Suprapubic skin (tissue), 4 donors: ENCODE measurements at regions not wholly inside any gene's neighbourhood (a gene's known extent, or its start where the extent isn't known, plus 50 kb on each side); places are given as distances from the start of the nearest gene placed in this dataset.

Experiments
- DNase-seq, 2 donors: peaks; one replicate each; pipeline ENCODE4 v3.0.0-alpha.2; 2019; ENCODE audit warnings: low spot score in 2 of 2
- H3K27ac ChIP-seq: fragments of 200-600 bp; sonication (generic); one replicate; pipeline ENCODE4 v1.5.1; 2019
- H3K27me3 ChIP-seq: fragments of 200-600 bp; sonication (generic); one replicate; pipeline ENCODE4 v1.5.1; 2019
- H3K36me3 ChIP-seq: fragments of 200-600 bp; sonication (generic); one replicate; pipeline ENCODE4 v1.5.1; 2019
- H3K4me1 ChIP-seq: fragments of 200-600 bp; sonication (generic); one replicate; pipeline ENCODE4 v1.5.1; 2019
- H3K4me3 ChIP-seq: fragments of 200-600 bp; sonication (generic); one replicate; pipeline ENCODE4 v1.5.1; 2019; ENCODE audit warnings: mild to moderate bottlenecking
- H3K9me3 ChIP-seq: fragments of 200-600 bp; sonication (generic); one replicate; pipeline ENCODE4 v1.5.1; 2019
- CTCF ChIP-seq, 2 donors: fragments of 200-600 bp in 1 of 2; fragments of 450-650 bp in 1 of 2; sonication (generic) in 1 of 2; IDR thresholded peaks; one replicate each; pipeline ENCODE4 v1.5.1; 2016 to 2019; ENCODE audit warnings: antibody characterized with exemption in 2 of 2, mild to moderate bottlenecking in 1 of 2, moderate library complexity in 1 of 2
- EP300 ChIP-seq: sonication (generic); formaldehyde crosslinking; IDR thresholded peaks from one replicate; pipeline ENCODE4 v1.6.1; 2017; ENCODE audit warnings: antibody characterized with exemption
- POLR2A ChIP-seq, 2 donors: fragments of 450-650 bp; IDR thresholded peaks; one replicate each; pipeline ENCODE4 v1.6.1; 2017; ENCODE audit warnings: antibody characterized with exemption in 2 of 2, mild to moderate bottlenecking in 2 of 2, moderate library complexity in 2 of 2
- POLR2AphosphoS5 ChIP-seq, 3 donors: sonication (generic); formaldehyde crosslinking; IDR thresholded peaks; one replicate each; pipeline ENCODE4 v1.6.1; 2017; ENCODE audit warnings: antibody characterized with exemption in 3 of 3
- WGBS: methylation state at CpG from one replicate; pipeline ENCODE4 v1.1.5; 2018; 5-methylcytosine and 5-hydroxymethylcytosine counted together

DNA sequence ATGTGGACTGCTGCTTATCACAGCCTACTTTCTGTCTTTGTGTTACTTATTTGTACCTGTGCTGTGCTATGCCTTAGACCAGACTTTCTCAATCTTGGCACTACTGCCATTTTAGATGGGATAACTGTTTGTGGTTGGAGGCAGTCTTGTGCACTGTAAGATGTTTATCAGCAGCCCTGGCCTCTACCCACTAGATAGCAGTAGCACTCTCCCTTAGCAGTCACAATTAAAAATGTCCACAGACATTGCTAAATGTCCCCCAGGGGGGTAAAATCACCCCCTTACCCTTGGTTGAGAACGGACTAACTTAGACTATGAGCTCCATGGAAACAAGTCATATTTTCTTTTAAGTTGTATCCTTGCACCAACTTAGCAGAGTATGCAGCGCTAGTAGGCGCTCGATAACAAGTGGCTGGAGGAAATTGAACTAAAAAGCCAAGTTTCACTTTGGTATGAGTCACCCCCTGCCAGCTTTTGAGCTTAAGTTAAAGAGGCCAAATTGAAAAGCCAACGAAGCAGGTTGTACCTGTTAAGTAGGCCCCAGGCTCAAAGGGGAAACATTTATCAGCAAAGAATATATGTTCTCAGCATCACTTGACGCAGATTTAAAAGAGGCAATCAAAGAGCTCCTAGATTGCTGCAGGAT, 304.8 kb upstream of the SORL1-AS1 start:
- no peak for DNase-seq
- TF ChIP-seq POLR2AphosphoS5 (IDR thresholded peaks at IDR 0.05) (no peak), CTCF (IDR thresholded peaks at IDR 0.05) (no peak), POLR2A (IDR thresholded peaks at IDR 0.05) (no peak), EP300 (no peak)
- Histone ChIP-seq H3K4me3 (no peak overlapping the region), H3K4me1 (no peaks in the 10 kb centered on the region), H3K9me3 (no peaks in the 10 kb centered on the region), H3K27ac (no peak overlapping the region), H3K27me3 (no peaks in the 10 kb centered on the region), H3K36me3 (no peaks in the 10 kb centered on the region)
- WGBS = 49% methylated on average over 6 of the region's 6 CpGs

DNA sequence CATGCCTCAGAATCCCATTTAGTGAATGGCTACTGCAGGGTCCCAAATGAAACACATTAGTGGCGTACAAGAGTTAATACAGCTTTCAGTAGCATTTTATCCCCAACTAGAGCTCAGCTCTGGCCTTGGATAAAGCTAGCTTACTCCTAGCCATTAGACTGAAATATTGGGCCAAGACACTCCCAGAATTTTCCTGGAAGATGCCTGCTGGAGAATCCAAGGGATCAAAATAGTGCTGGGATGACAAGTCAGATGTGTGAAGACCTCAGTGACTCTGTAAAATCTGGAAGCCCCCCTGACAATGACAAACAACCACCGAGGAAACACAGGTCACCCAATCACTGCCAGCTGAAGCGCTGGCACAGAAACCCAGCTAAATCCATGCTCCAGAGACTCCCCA, 303.1 kb upstream of the SORL1-AS1 start:
- no peaks in the 10 kb centered on the region for H3K4me1 ChIP-seq
- H3K36me3 ChIP-seq = no peaks in the 10 kb centered on the region
- no peak for TF ChIP-seq POLR2A (IDR thresholded peaks at IDR 0.05)
- no peak for TF ChIP-seq POLR2AphosphoS5 (IDR thresholded peaks at IDR 0.05)
- no peak for TF ChIP-seq CTCF (IDR thresholded peaks at IDR 0.05)
- no peak for TF ChIP-seq EP300
- DNase-seq = no peak
- no peak overlapping the region for H3K4me3 ChIP-seq
- H3K9me3 ChIP-seq = no peaks in the 10 kb centered on the region
- no peaks in the 10 kb centered on the region for H3K27me3 ChIP-seq
- WGBS = 55% methylated on average over 3 of the region's 3 CpGs
- H3K27ac ChIP-seq = no peak overlapping the region

DNA sequence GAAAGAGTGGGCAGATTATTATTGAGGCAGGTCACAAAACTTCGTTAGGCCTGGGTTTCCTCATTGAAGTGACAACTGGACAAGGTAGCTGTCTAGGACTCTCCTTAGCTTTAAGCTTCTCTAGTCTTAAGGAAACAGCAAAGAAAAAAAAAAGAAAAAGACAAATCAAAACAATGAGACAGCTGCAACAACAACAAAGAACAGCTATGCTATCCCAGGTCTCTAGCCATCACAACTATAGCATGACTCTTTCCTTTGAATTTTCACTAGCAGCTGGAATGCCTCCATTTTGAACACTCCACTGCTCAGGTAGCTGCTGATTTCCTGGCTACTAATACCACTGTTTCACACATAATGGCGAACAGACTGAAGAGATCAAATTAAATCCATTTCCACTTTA, 302.4 kb upstream of the SORL1-AS1 start:
- 81% methylated on average over 2 of the region's 2 CpGs for WGBS
- Histone ChIP-seq H3K27me3 (no peaks in the 10 kb centered on the region), H3K9me3 (no peaks in the 10 kb centered on the region), H3K4me1 (no peaks in the 10 kb centered on the region), H3K27ac (no peak overlapping the region), H3K4me3 (no peak overlapping the region), H3K36me3 (no peaks in the 10 kb centered on the region)
- no peak for DNase-seq
- no peak for TF ChIP-seq POLR2A (IDR thresholded peaks at IDR 0.05)
- no peak for TF ChIP-seq POLR2AphosphoS5 (IDR thresholded peaks at IDR 0.05)
- TF ChIP-seq CTCF (IDR thresholded peaks at IDR 0.05) = no peak
- no peak for TF ChIP-seq EP300

GRCh38 chr11:121754598-121754997, 301.8 kb upstream of the SORL1-AS1 start:
- no peak overlapping the region for H3K27ac ChIP-seq

GRCh38 chr11:121749691-121750090, 296.9 kb upstream of the SORL1-AS1 start:
- whole genome bisulfite sequencing = 59% methylated on average over 3 of the region's 3 CpGs
- TF ChIP-seq CTCF (IDR thresholded peaks at IDR 0.05) = no peak
- TF ChIP-seq POLR2A (IDR thresholded peaks at IDR 0.05) = no peak
- TF ChIP-seq POLR2AphosphoS5 (IDR thresholded peaks at IDR 0.05) = no peak
- TF ChIP-seq EP300 = no peak
- Histone ChIP-seq H3K4me3 (no peak overlapping the region), H3K36me3 (no peaks in the 10 kb centered on the region), H3K27me3 (no peaks in the 10 kb centered on the region), H3K4me1 (no peaks in the 10 kb centered on the region), H3K27ac (no peak overlapping the region), H3K9me3 (no peaks in the 10 kb centered on the region)
- DNase-seq = no peak

More at GRCh38 chr11:121754598-121754997, 301.8 kb upstream of the SORL1-AS1 start:
- 52% methylated on average over 2 of the region's 2 CpGs for WGBS
- Histone ChIP-seq H3K27me3 (no peaks in the 10 kb centered on the region), H3K9me3 (no peaks in the 10 kb centered on the region), H3K36me3 (no peaks in the 10 kb centered on the region), H3K4me3 (no peak overlapping the region), H3K4me1 (no peaks in the 10 kb centered on the region)
- TF ChIP-seq EP300 (no peak), POLR2A (IDR thresholded peaks at IDR 0.05) (no peak), CTCF (IDR thresholded peaks at IDR 0.05) (no peak), POLR2AphosphoS5 (IDR thresholded peaks at IDR 0.05) (no peak)
- peak in 1 of 2 donors; percentile 75 for DNase-seq
